ENCODE measurements at regions not wholly inside any gene's neighbourhood (a gene's known extent, or its start where the extent isn't known, plus 50 kb on each side); places are given as distances from the start of the nearest gene placed in this dataset.

DNA sequence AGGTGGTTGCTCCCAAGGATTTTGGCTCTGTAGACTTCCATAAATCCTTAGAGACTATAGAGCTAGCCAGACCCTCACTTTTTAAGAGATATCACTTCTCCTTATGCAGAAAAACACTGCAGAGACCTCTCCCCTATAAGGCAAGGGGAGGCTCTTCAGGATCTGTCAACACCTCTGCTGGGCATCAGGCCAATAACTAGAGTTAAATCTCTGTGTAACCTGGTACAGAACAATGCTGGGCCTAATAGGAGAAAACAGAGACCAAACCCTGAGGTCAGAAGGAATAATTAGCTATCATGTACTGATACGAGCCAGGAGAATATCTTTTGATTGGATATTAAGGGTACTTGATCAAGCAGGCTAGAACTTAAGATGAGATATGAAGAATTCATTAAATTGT is 358.5 kb downstream of the TBC1D4 start:
- TF ChIP-seq, protein P1, sequence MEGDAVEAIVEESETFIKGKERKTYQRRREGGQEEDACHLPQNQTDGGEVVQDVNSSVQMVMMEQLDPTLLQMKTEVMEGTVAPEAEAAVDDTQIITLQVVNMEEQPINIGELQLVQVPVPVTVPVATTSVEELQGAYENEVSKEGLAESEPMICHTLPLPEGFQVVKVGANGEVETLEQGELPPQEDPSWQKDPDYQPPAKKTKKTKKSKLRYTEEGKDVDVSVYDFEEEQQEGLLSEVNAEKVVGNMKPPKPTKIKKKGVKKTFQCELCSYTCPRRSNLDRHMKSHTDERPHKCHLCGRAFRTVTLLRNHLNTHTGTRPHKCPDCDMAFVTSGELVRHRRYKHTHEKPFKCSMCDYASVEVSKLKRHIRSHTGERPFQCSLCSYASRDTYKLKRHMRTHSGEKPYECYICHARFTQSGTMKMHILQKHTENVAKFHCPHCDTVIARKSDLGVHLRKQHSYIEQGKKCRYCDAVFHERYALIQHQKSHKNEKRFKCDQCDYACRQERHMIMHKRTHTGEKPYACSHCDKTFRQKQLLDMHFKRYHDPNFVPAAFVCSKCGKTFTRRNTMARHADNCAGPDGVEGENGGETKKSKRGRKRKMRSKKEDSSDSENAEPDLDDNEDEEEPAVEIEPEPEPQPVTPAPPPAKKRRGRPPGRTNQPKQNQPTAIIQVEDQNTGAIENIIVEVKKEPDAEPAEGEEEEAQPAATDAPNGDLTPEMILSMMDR (IDR thresholded peaks at IDR 0.05): no peak
- TF ChIP-seq POLR2A (IDR thresholded peaks at IDR 0.05): no peak
